ENCODE measurements at regions not wholly inside any gene's neighbourhood (a gene's known extent, or its start where the extent isn't known, plus 50 kb on each side); places are given as distances from the start of the nearest gene placed in this dataset.
"Not testable (repeated sequence)": the region's sequence is repeated elsewhere in the genome, so short reads cannot be mapped to it uniquely, and the experiment has no call there.

- DNase-seq (ENCODE audit: low spot score), result no peak
Measured at GRCh38 chr17:63258785-63259184, 187.3 kb downstream of the CYB561 start.

GRCh38 chr17:63262751-63263476 lies 183.2 kb downstream of the CYB561 start:
- no peak for DNase-seq (ENCODE audit: low spot score)

- DNase-seq (ENCODE audit: low spot score), result no peak
Measured at GRCh38 chr17:63265526-63265925, 180.6 kb downstream of the CYB561 start.

GRCh38 chr17:63267846-63268245 lies 178.3 kb downstream of the CYB561 start:
- DNase-seq (ENCODE audit: low spot score), result no peak

GRCh38 chr17:63268827-63269226 lies 177.3 kb downstream of the CYB561 start:
- DNase-seq (ENCODE audit: low spot score), result no peak

GRCh38 chr17:63270610-63271009 lies 175.5 kb downstream of the CYB561 start:
- DNase-seq (ENCODE audit: low spot score), result no peak

- DNase-seq (ENCODE audit: low spot score), result peak; percentile 37
Measured at GRCh38 chr17:63274146-63274545, 172.0 kb downstream of the CYB561 start.

- DNase-seq (ENCODE audit: low spot score), result peak; percentile 81
Measured at GRCh38 chr17:63275318-63275970, 170.7 kb downstream of the CYB561 start.

- DNase-seq (ENCODE audit: low spot score), result no peak
Measured at GRCh38 chr17:63275971-63276745, 169.9 kb downstream of the CYB561 start.

- DNase-seq (ENCODE audit: low spot score), result no peak
Measured at GRCh38 chr17:63276821-63277220, 169.3 kb downstream of the CYB561 start.

- no peak for DNase-seq (ENCODE audit: low spot score)
Measured at GRCh38 chr17:63277629-63278028, 168.5 kb downstream of the CYB561 start.

- DNase-seq (ENCODE audit: low spot score), result no peak
Measured at GRCh38 chr17:63278728-63279442, 167.2 kb downstream of the CYB561 start.

- DNase-seq (ENCODE audit: low spot score), result no peak
Measured at GRCh38 chr17:63279498-63280230, 166.4 kb downstream of the CYB561 start.

GRCh38 chr17:63282455-63282854 lies 163.7 kb downstream of the CYB561 start:
- no peak for DNase-seq (ENCODE audit: low spot score)

GRCh38 chr17:63285551-63285950 lies 160.6 kb downstream of the CYB561 start:
- no peak for DNase-seq (ENCODE audit: low spot score)

- no peak for DNase-seq (ENCODE audit: low spot score)
Measured at GRCh38 chr17:63286254-63286653, 159.9 kb downstream of the CYB561 start.

GRCh38 chr17:63287006-63287405 lies 159.1 kb downstream of the CYB561 start:
- not testable (repeated sequence) for DNase-seq (ENCODE audit: low spot score)

- no peak for DNase-seq (ENCODE audit: low spot score)
Measured at GRCh38 chr17:63289931-63290330, 156.2 kb downstream of the CYB561 start.

- DNase-seq (ENCODE audit: low spot score), result no peak
Measured at GRCh38 chr17:63290351-63290750, 155.8 kb downstream of the CYB561 start.

- no peak for DNase-seq (ENCODE audit: low spot score)
Measured at GRCh38 chr17:63290784-63291183, 155.3 kb downstream of the CYB561 start.

GRCh38 chr17:63291258-63291657 lies 154.8 kb downstream of the CYB561 start:
- no peak for DNase-seq (ENCODE audit: low spot score)

GRCh38 chr17:63292421-63292820 lies 153.7 kb downstream of the CYB561 start:
- DNase-seq (ENCODE audit: low spot score), result no peak

All from AG20443 (cell line).